NCI-H2107 treated with DMSO at 0.1 percent for 48 hours (cell line): ENCODE measurements at regions not wholly inside any gene's neighbourhood (a gene's known extent, or its start where the extent isn't known, plus 50 kb on each side); places are given as distances from the start of the nearest gene placed in this dataset.
"Not testable (repeated sequence)": the region's sequence is repeated elsewhere in the genome, so short reads cannot be mapped to it uniquely, and the experiment has no call there.

ENCODE experiments used
- DNase-seq: peaks from one replicate; lab custom pipeline; 2025; ENCODE audit not compliant: unreplicated experiment; lab: John Stamatoyannopoulos, UW

- no peak for DNase-seq
Measured at GRCh38 chr6:140041056-140041455, 666.6 kb upstream of the CITED2 start.

- no peak for DNase-seq
Measured at GRCh38 chr6:140040396-140040795, 665.9 kb upstream of the CITED2 start.

GRCh38 chr6:140039364-140039763 is 664.9 kb upstream of the CITED2 start:
- no peak for DNase-seq

GRCh38 chr6:140036196-140036595 is 661.7 kb upstream of the CITED2 start:
- DNase-seq: no peak

- no peak for DNase-seq
Measured at GRCh38 chr6:140032189-140032588, 657.7 kb upstream of the CITED2 start.

GRCh38 chr6:140029551-140029950 is 655.1 kb upstream of the CITED2 start:
- DNase-seq: no peak

GRCh38 chr6:140027219-140027618 is 652.8 kb upstream of the CITED2 start:
- no peak for DNase-seq

- no peak for DNase-seq
Measured at GRCh38 chr6:140026546-140026945, 652.1 kb upstream of the CITED2 start.

- DNase-seq: no peak
Measured at GRCh38 chr6:140025171-140025570, 650.7 kb upstream of the CITED2 start.

GRCh38 chr6:140020207-140020791 is 645.9 kb upstream of the CITED2 start:
- DNase-seq: no peak

- DNase-seq: no peak
Measured at GRCh38 chr6:140018588-140018987, 644.1 kb upstream of the CITED2 start.

GRCh38 chr6:140017470-140017869 is 643.0 kb upstream of the CITED2 start:
- DNase-seq: no peak

- no peak for DNase-seq
Measured at GRCh38 chr6:140012150-140012549, 637.7 kb upstream of the CITED2 start.

- DNase-seq: no peak
Measured at GRCh38 chr6:140011537-140011936, 637.1 kb upstream of the CITED2 start.

- DNase-seq: no peak
Measured at GRCh38 chr6:140009286-140009685, 634.8 kb upstream of the CITED2 start.

- DNase-seq: no peak
Measured at GRCh38 chr6:140007525-140007924, 633.1 kb upstream of the CITED2 start.

GRCh38 chr6:140003217-140003616 is 628.8 kb upstream of the CITED2 start:
- no peak for DNase-seq

GRCh38 chr6:140002396-140003022 is 628.1 kb upstream of the CITED2 start:
- no peak for DNase-seq

GRCh38 chr6:140001821-140002341 is 627.4 kb upstream of the CITED2 start:
- DNase-seq: no peak

- no peak for DNase-seq
Measured at GRCh38 chr6:140001005-140001404, 626.6 kb upstream of the CITED2 start.

GRCh38 chr6:139999661-140000060 is 625.2 kb upstream of the CITED2 start:
- DNase-seq: not testable (repeated sequence)

- DNase-seq: not testable (repeated sequence)
Measured at GRCh38 chr6:139998478-139998877, 624.0 kb upstream of the CITED2 start.
